Vagina (tissue), 2 donors: ENCODE measurements at regions not wholly inside any gene's neighbourhood (a gene's known extent, or its start where the extent isn't known, plus 50 kb on each side); places are given as distances from the start of the nearest gene placed in this dataset.
A peak's percentile ranks its signal among the peaks of the same experiment; 100 is the strongest.

ENCODE experiments used
- CTCF ChIP-seq, 3 experiments: fragments of 450-650 bp in 2 of 3; fragments of 200-600 bp in 1 of 3; sonication (generic) in 1 of 3; IDR thresholded peaks; one replicate each; pipeline ENCODE4 v1.5.1; 2017 to 2019; ENCODE audit warnings: antibody characterized with exemption in 3 of 3, mild to moderate bottlenecking in 2 of 3, moderate library complexity in 2 of 3
- POLR2A ChIP-seq, 2 donors: fragments of 450-650 bp; IDR thresholded peaks; one replicate each; pipeline ENCODE4 v1.6.1; 2017; ENCODE audit warnings: antibody characterized with exemption in 2 of 2, mild to moderate bottlenecking in 2 of 2, moderate library complexity in 2 of 2

- TF ChIP-seq CTCF (IDR thresholded peaks at IDR 0.05) (peak in 1 of 3 experiments; percentile 5), POLR2A (IDR thresholded peaks at IDR 0.05) (no peak)
These were observed 55.7 kb downstream of the MRPL57 start for GRCh38 chr13:21232196-21232595.
